Kidney (tissue), 13 donors: ENCODE measurements at regions not wholly inside any gene's neighbourhood (a gene's known extent, or its start where the extent isn't known, plus 50 kb on each side); places are given as distances from the start of the nearest gene placed in this dataset.

ENCODE experiments used
- DNase-seq, 5 donors: peaks; one replicate each; pipeline ENCODE4 v3.0.0-alpha.2; 2013 to 2020
- FAIRE-seq: peaks from 2 replicates; lab custom pipeline; 2012; peaks lifted over from hg19 to GRCh38; lab: Jason Lieb, UNC
- H3K27ac ChIP-seq, 2 donors: one replicate each; pipeline ENCODE4 v1.7.0; 2013; ENCODE audit warnings: low read depth in 2 of 2, low read length in 2 of 2, inconsistent platforms in 1 of 2
- H3K27me3 ChIP-seq: one replicate; pipeline ENCODE4 v1.7.1; 2013; ENCODE audit warnings: low read length, inconsistent platforms; ENCODE audit not compliant: control insufficient read depth, insufficient read depth
- H3K36me3 ChIP-seq, 3 donors: one replicate each; pipeline versions ENCODE4 v1.7.0 to v1.7.1; 2013; ENCODE audit warnings: low read length in 3 of 3, control low read depth in 1 of 3, inconsistent platforms in 1 of 3; ENCODE audit not compliant: insufficient read depth in 3 of 3, control insufficient read depth in 2 of 3
- H3K4me1 ChIP-seq, 3 donors: one replicate each; pipeline versions ENCODE4 v1.7.0 to v1.7.1; 2013; ENCODE audit warnings: low read length in 3 of 3, inconsistent platforms in 1 of 3, low read depth in 1 of 3; ENCODE audit not compliant: control insufficient read depth in 2 of 3, insufficient read depth in 2 of 3
- H3K4me3 ChIP-seq, 3 donors: one replicate each; pipeline versions ENCODE4 v1.7.0 to v1.8.1; 2013; ENCODE audit warnings: low read length in 3 of 3, control low read depth in 1 of 3, inconsistent platforms in 1 of 3
- H3K9ac ChIP-seq, 3 donors: one replicate each; pipeline versions ENCODE4 v1.7.0 to v1.7.1; 2013; ENCODE audit warnings: low read length in 3 of 3, control low read depth in 1 of 3, inconsistent platforms in 1 of 3
- H3K9me3 ChIP-seq, 3 donors: one replicate each; pipeline versions ENCODE4 v1.7.0 to v1.7.1; 2013; ENCODE audit warnings: low read length in 3 of 3, control low read depth in 1 of 3, inconsistent platforms in 1 of 3; ENCODE audit not compliant: control insufficient read depth in 2 of 3, insufficient read depth in 1 of 3
- intact Hi-C: fragments of 100-400 bp; cut with DNase I; formaldehyde crosslinking; loops from one replicate; pipeline ENCODE4 v1.11.1; 2022
- TF ChIP-seq, protein P1 (sequence below): IDR thresholded peaks from 3 replicates; pipeline ENCODE4 v1.5.1; 2012; ENCODE audit warnings: mild to moderate bottlenecking, moderate library complexity, borderline replicate concordance; ENCODE audit not compliant: insufficient read depth; ENCODE audit errors: extremely low read depth
- donor health status: control.
- donor health status: control.
- donor health status: control.
- donor health status: control.
- donor health status: control.
- donor health status: DM: yes; HTN: yes; CAD: no.
- donor health status: Normal renal cell carcinoma (clear cell type).

DNA sequence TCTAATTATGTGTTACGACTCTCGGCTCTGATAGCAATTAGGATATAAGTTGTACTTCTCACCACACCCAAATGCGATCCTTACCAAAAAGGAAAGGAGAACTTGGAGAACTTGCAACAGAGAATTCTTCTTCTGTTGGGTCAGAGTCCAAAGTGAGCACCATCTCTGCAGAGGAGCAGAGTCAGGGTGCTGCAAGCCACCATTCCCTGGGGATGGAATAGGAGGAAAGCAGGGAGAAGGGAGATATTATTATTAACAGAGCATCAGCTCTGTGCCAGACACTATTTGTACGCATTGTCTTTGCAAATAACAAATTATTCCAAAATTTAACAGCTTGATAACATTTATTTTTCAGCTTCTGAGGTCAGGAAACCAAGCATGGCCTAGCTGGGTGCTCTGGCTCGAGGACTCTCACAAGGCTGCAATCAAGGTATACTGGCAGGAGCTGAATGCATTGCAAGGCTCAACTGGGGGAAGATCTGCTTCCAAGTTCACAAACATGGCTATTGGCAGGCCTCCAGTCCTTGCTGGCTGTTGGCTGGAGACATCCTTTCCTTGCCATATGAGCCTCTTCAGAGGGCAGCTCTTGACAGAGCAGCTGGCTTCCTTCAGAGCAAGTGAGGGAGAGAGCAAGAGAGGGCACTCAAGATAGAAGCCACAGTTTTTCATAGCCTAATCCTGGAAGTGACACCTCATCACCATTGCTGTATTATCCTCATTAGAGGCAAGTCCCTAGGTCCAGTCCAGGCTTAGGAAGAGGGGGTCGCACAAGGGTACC, 296.2 kb upstream of the CDH5 start:
- H3K4me3 ChIP-seq, result no peak overlapping the region

DNA sequence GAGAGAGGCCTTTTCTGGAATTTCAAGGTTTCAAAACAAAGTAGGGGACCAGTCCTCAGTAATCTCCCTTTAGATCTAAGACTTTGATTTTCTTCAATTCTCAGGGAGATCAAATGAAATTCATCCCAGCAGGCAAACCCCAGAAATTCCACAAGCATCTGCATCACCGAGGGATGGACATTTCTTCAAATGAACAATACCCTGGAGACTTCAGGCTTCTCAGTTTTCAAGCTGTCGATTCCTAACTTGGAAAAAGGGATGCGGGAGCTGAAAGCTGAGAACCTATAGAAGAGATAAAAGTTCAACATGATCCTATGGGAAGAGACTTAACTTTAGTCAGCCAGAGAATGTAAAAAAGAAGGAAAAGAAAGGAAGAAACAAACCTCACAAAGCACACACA, 296.9 kb upstream of the CDH5 start:
- DNase-seq, result peak in 1 of 5 donors; percentile 43
- Histone ChIP-seq H3K9ac (no peak overlapping the region), H3K27me3 (no peaks in the 10 kb centered on the region), H3K27ac (no peak overlapping the region), H3K4me3 (no peak overlapping the region), H3K9me3 (no peaks in the 10 kb centered on the region), H3K4me1 (peaks cover 0 to 2% (median 0%) of the 10 kb centered on the region in 3 donors), H3K36me3 (no peaks in the 10 kb centered on the region)
- no peak for FAIRE-seq
- intact Hi-C loops, result no loop called here
- TF ChIP-seq, protein P1, sequence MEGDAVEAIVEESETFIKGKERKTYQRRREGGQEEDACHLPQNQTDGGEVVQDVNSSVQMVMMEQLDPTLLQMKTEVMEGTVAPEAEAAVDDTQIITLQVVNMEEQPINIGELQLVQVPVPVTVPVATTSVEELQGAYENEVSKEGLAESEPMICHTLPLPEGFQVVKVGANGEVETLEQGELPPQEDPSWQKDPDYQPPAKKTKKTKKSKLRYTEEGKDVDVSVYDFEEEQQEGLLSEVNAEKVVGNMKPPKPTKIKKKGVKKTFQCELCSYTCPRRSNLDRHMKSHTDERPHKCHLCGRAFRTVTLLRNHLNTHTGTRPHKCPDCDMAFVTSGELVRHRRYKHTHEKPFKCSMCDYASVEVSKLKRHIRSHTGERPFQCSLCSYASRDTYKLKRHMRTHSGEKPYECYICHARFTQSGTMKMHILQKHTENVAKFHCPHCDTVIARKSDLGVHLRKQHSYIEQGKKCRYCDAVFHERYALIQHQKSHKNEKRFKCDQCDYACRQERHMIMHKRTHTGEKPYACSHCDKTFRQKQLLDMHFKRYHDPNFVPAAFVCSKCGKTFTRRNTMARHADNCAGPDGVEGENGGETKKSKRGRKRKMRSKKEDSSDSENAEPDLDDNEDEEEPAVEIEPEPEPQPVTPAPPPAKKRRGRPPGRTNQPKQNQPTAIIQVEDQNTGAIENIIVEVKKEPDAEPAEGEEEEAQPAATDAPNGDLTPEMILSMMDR, result no peak

More for the DNA sequence above, 296.2 kb upstream of the CDH5 start:
- Histone ChIP-seq H3K27me3 (no peaks in the 10 kb centered on the region), H3K27ac (no peak overlapping the region), H3K9ac (no peak overlapping the region), H3K9me3 (no peaks in the 10 kb centered on the region), H3K36me3 (no peaks in the 10 kb centered on the region), H3K4me1 (peaks cover 0 to 2% (median 0%) of the 10 kb centered on the region in 3 donors)
- intact Hi-C loops, result no loop called here
- no peak for FAIRE-seq
- peak; percentile 67 to 91 (median 85) for DNase-seq
- TF ChIP-seq, protein P1, result no peak

DNA sequence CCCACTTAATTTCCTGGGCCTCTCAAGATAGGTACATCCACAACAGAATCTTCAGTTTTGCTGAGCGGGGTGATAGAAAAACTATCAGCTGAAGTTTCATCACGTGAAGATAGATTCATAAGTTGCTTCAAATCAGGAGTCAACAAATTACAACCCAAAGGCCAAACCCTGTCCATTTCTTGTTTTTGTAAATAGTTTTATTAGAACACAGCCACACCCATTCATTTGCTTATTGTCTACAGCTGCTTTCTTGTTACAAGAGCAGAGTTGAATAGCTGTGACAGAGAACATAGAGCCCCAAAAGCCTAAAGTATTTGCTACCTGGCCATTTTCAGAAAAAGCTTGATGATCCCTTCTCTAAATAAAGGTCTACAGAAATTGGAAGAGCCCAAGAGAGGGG, 300.1 kb upstream of the CDH5 start:
- no peak overlapping the region for H3K9ac ChIP-seq
- FAIRE-seq (no peak), DNase-seq (no peak)
- H3K4me1 ChIP-seq, result no peaks in the 10 kb centered on the region
- no peaks in the 10 kb centered on the region for H3K36me3 ChIP-seq
- no peaks in the 10 kb centered on the region for H3K27me3 ChIP-seq
- H3K4me3 ChIP-seq, result no peak overlapping the region
- no peak overlapping the region for H3K27ac ChIP-seq
- no peaks in the 10 kb centered on the region for H3K9me3 ChIP-seq
- TF ChIP-seq, protein P1, result no peak
- intact Hi-C loops, result no loop called here
